Amygdala (tissue), 56 donors: ENCODE measurements at regions not wholly inside any gene's neighbourhood (a gene's known extent, or its start where the extent isn't known, plus 50 kb on each side); places are given as distances from the start of the nearest gene placed in this dataset.

Experiments
- DNase-seq, 56 donors: peaks; one replicate each; lab custom pipeline; 2025; lab: John Stamatoyannopoulos, UW

DNA sequence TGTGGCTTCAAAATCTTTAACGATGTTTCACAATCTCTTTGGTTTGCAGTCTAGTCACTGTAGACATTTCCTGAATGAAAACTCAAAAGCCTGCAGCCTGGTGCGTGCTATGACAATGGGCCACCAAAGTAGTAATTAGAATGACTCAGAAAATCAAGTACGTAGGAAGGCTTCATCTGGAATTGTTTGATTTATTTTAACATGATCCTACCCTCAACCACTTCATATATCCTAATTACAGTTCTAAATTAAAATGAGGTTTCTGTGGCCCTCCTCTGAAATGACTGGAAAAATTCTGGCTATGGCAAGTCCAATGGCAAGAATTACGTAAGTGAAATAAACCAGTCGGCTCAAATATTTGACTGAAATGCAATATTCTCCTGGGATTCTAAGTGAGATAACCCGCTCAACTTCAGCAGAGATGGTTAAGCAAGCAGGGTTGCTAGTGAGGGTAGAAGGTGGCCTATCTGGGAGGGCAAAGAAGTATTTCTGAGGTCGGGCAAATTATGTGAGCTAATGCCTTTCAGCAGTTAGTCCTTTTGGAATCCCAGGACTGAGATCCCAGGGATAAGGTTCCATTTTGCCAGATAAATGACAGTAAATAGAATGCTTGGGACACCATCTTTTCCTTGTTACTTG, 145.6 kb upstream of the MYOCD start:
- DNase-seq, result peak in 1 of 56 donors; percentile 1

DNA sequence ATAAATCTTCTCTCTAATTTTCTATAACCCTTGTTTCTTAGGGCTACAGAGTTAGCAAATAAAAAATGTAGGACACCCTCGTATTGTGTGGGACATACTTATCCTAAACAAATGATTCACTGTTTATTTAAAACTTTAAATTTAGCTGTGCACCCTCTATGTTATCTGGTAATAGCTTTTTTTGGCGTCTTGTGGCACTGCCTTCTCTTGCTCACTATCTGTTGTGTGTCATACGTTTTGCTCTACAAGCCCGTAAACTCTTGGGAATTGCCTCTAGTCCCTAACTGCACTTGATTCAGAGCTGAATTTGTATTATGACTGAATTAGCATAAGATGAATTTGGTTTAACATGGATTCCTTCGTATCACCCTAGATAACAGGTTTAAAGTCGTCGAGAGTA, 144.3 kb upstream of the MYOCD start:
- no peak for DNase-seq

- DNase-seq, result no peak
Measured at GRCh38 chr17:12522336-12522735, 143.4 kb upstream of the MYOCD start.

DNA sequence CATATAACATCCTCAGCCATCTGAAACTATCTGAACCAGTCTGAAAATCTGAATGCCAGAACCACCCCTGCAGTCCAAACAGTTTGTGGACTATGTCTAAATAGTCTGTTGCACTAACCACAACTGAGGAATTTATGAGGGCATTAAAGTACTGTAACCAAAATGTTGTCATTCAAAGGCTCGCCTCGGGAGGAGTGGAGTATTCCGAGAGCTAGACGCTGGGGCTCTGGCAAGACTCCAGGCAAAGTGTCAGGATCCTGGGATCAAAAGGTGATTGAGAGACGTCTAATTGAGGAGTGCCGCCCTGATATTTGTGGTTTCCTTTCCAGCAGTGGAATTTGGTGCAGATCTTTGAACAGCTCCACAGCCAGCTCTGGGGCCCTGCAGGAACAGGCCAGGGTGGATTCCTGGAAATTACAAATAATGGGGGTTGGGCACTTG, 142.9 kb upstream of the MYOCD start:
- DNase-seq, result peak in 1 of 56 donors; percentile 1

- DNase-seq, result no peak
Measured at GRCh38 chr17:12523244-12523643, 142.4 kb upstream of the MYOCD start.

DNA sequence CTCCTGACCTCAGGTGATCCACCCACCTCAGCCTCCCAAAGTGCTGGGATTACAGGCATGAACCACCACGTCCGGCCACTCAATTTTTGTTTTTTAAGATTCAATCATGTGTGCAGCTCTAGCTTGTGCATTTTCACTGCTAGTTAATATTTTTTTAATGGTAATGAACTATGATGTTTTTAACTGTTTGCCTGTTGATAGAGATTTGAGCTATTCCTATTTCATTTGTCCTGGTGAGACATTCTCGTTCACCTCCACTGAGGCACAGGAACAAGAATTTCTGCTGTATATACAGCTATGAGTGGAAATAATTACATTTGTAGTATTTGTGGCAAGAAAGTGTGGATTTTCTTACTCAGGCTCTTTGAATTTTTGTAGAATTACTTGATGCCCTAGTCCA, 137.7 kb upstream of the MYOCD start:
- DNase-seq, result no peak

GRCh38 chr17:12530161-12530560, 135.5 kb upstream of the MYOCD start:
- no peak for DNase-seq

DNA sequence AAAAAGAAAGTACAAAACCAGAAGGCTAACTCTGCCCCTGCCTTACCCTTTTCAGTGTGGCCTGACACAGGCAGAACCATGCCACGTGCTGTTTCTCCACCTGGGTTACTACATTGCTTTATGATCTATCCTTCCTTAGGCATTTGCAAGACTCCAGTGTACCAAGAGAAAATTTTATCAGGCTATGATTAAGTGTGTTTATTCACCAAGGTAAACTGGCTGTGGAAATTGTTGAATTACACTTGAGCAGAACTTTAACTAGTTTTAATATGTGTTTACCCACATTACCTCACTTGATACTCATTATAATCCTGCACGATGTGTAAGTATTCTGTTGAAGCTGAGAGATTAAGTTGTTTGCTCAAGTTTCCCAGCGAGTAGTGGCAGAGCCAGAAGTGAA, 129.7 kb upstream of the MYOCD start:
- no peak for DNase-seq

- DNase-seq, result no peak
Measured at GRCh38 chr17:12536472-12536871, 129.2 kb upstream of the MYOCD start.

DNA sequence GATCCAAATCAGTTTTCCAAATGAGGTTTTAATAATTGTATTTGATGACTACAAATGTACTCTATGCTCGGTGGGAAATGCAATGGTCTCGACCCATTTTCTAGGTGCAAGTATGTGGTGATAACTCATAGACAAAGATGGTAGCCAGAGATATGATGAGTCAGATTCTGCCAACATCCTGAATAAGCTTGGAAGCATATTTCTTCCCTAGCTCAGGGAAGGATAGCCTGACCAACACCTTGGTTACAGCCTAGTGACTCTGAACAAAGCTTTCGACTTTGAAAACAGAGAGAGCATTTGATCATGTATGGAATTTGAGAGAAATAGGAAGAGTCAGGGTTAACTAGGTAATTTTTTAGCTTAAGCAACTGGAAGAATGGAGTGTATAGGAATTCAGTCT, 128.3 kb upstream of the MYOCD start:
- no peak for DNase-seq

- no peak for DNase-seq
Measured at GRCh38 chr17:12538003-12538402, 127.7 kb upstream of the MYOCD start.

DNA sequence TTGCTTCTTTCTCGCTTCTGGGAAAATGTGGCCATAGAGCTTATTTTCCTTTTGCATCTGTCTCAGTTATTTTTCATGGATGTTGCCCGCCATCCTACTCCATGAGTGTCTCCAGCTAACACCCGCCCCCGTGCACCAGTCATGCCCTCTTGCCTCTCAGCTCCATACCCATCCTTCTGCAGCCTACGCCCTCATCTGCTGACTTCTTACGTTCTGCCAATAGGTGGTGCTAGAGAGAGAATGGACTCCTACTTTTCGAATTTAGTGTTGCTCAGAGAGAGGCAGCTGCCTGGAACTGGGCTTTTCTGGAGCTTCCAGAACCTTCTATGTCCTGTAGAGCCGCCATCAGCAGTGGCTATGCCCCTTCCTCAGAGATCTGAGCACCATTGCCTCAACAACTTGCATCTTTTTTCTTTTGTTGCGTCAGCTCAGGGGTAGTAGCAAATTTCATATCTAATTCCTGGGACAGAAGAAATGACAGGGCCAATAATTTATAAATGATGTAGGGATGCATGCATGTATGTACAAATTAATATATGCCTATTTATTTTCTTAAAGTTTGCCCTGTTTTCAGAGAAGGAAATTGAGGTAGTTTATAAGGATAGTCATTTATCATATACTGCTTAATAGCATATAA, 119.7 kb upstream of the MYOCD start:
- peak in 20 of 56 donors; percentile 0 to 47 (median 4) for DNase-seq

DNA sequence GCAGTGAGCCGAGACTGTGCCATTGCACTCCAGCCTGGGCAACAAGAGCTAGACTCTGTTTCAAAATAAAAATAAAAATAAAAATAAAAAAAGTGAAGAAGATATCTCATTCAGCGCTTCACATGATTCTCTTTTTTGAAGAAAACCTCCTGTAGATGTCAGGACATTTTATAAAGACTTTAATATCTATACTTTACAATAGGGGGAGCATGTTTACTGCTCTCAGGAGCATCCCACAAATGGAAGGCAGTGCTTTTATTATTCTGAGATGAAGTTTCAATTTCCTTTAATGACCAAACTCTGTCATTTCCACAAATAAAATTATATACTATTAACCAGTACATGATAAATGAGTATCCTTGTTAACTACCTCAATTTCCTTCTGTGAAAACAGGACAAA, 118.7 kb upstream of the MYOCD start:
- DNase-seq, result no peak

GRCh38 chr17:12547831-12548230, 117.9 kb upstream of the MYOCD start:
- DNase-seq, result no peak

GRCh38 chr17:12548558-12548957, 117.1 kb upstream of the MYOCD start:
- DNase-seq, result no peak

- no peak for DNase-seq
Measured at GRCh38 chr17:12549499-12550041, 116.1 kb upstream of the MYOCD start.

DNA sequence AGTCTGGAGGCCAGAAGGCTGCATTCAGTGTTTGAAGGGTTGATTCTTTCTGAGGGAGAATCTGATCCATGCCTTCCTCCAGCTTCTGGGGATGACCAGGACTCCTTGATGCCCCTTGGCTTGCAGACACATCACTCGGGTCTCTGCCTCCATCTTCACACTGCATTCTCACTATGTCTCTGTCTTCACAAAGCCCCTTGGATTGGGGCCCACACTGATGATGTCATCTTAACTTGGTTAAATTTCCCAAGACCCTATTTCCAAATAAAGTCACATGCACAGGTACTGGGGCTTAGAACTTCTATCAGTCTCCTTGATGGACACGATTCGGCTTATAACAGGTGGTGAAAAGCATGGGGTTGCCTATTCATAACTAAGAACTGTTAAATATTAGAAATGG, 112.1 kb upstream of the MYOCD start:
- DNase-seq, result no peak

- no peak for DNase-seq
Measured at GRCh38 chr17:12554251-12554650, 111.4 kb upstream of the MYOCD start.

- DNase-seq, result no peak
Measured at GRCh38 chr17:12566291-12566690, 99.4 kb upstream of the MYOCD start.

GRCh38 chr17:12567077-12568053, 98.3 kb upstream of the MYOCD start:
- no peak for DNase-seq
